ENCODE measurements at regions not wholly inside any gene's neighbourhood (a gene's known extent, or its start where the extent isn't known, plus 50 kb on each side); places are given as distances from the start of the nearest gene placed in this dataset.
"Not testable (repeated sequence)": the region's sequence is repeated elsewhere in the genome, so short reads cannot be mapped to it uniquely, and the experiment has no call there.

- TF ChIP-seq CTCF (IDR thresholded peaks at IDR 0.05): no peak
- TF ChIP-seq ZFX (IDR thresholded peaks at IDR 0.05; ENCODE audit: borderline replicate concordance): no peak
- no peak overlapping the region for H3K27ac ChIP-seq
Observed at GRCh38 chr21:38114717-38115333, 142.0 kb upstream of the KCNJ15 start.

- no peak overlapping the region for H3K27ac ChIP-seq
- no peak for TF ChIP-seq CTCF (IDR thresholded peaks at IDR 0.05)
- no peak for TF ChIP-seq ZFX (IDR thresholded peaks at IDR 0.05; ENCODE audit: borderline replicate concordance)
Observed at GRCh38 chr21:38115870-38116269, 140.9 kb upstream of the KCNJ15 start.

- TF ChIP-seq ZFX (IDR thresholded peaks at IDR 0.05; ENCODE audit: borderline replicate concordance) (no peak), CTCF (IDR thresholded peaks at IDR 0.05) (no peak)
- no peak overlapping the region for H3K27ac ChIP-seq
Observed at GRCh38 chr21:38119793-38120192, 137.0 kb upstream of the KCNJ15 start.

- H3K27ac ChIP-seq: not testable (repeated sequence)
Observed at GRCh38 chr21:38120679-38120983, 136.2 kb upstream of the KCNJ15 start.

GRCh38 chr21:38120984-38121855 is 135.6 kb upstream of the KCNJ15 start:
- H3K27ac ChIP-seq: no peak overlapping the region
- TF ChIP-seq CTCF (IDR thresholded peaks at IDR 0.05) (no peak), ZFX (IDR thresholded peaks at IDR 0.05; ENCODE audit: borderline replicate concordance) (no peak)

- TF ChIP-seq CTCF (IDR thresholded peaks at IDR 0.05) (no peak), ZFX (IDR thresholded peaks at IDR 0.05; ENCODE audit: borderline replicate concordance) (no peak)
- no peak overlapping the region for H3K27ac ChIP-seq
Observed at GRCh38 chr21:38121888-38122720, 134.7 kb upstream of the KCNJ15 start.

GRCh38 chr21:38123626-38124025 is 133.2 kb upstream of the KCNJ15 start:
- no peak overlapping the region for H3K27ac ChIP-seq
- no peak for TF ChIP-seq CTCF (IDR thresholded peaks at IDR 0.05)
- no peak for TF ChIP-seq ZFX (IDR thresholded peaks at IDR 0.05; ENCODE audit: borderline replicate concordance)

Data from 22Rv1 (cell line).